HG03460 (cell line): ENCODE measurements at regions not wholly inside any gene's neighbourhood (a gene's known extent, or its start where the extent isn't known, plus 50 kb on each side); places are given as distances from the start of the nearest gene placed in this dataset.
"Not testable (repeated sequence)": the region's sequence is repeated elsewhere in the genome, so short reads cannot be mapped to it uniquely, and the experiment has no call there.

Experiments used
- ATAC-seq: cut with Tn5 transposase; IDR thresholded peaks from one replicate; pipeline ENCODE4 v1.9.1; 2021; ENCODE audit not compliant: unreplicated experiment

DNA sequence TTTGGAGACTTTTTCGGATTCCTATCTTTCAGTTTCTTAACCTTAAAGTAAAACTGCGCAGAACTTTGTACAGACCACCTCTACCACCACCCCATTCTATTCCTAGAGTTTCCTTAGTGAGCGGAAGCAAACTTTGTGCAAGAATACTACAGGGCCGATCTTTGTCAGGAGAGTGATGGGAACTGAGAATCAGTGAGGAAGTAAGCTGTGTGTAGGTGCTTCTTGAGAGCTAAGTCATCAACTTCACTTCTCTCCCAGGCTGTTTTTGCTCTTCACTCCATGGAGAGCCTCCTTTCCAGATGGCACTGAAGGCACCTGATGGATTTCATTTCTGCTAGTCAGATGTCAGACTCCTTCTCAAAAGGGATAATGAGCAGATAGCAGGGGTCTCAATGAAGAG is 127.3 kb downstream of the SPATA31D1 start:
- ATAC-seq = no peak

DNA sequence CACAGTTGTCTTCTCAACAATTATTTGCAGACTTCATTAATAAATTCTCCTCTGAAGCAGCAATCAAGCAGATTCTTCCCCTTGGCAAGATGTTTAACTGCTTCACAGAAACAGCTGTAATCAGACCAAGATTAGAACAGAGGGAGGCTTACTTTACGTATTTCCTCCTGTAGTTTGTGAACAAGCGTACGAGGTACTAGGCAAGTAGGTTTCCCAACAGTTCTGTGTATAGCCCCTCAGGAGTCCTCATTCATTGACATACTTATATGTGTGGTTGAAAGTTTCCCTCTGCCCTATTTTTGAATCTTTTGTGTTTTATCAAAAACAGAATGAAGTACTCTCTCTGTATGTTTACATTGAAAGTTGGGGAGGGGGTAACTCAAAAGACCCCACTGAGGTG is 128.0 kb downstream of the SPATA31D1 start:
- ATAC-seq = no peak

DNA sequence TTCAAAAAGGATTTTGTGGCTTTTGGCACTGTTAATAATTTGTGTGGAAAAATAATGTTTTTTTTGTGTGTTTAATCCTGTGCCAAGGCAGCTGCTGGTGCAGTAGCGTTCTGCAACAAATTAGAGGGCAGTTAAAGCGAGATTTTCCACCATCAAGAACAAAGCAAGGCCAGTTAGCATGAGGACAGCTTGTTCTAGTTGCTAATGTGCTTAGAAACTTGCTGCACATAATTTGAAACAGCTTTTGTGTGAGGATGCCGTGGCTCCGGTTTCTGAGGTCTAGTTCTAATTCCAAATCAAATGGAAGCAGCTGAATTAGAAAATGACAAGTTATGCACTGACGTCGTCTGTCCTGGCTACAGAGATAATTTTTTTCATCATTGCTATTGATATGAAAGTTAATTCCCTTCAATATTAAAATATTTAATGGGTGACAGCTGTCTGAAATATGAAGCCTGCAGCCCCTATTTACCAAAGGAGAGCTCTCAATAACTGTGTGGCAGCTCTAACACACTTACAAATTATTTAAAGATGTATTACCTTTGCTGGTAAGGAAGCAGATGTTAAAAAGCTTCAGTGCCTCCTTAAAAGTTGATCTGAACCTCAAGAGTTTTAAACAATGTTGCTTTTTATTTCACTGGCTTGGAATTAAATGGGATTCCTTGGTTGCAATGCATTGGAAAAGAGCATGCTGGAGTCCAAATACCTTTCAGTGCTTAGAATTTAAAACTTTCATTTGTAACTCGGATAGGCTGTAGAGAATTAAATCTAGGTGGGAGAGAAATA is 128.6 kb downstream of the SPATA31D1 start:
- ATAC-seq = no peak

DNA sequence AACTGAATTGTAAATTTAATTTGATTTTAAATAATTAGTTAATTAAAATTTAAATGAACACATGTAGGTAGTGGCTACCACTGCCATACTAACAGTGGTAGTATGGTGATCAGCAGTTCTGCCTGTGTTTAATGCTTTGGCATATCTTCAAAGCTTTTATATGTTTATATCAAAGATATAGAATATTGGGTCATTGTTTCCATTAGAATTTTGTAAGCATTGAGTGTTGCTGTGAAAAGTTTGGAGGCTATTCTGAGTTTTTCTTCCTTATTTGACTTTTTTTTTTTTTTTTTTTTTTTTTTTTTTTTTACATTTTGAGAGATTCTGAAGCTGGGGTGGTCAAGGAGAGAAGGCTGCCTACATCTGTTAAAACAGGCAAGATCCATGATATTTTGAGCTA is 134.2 kb downstream of the SPATA31D1 start:
- ATAC-seq = no peak

DNA sequence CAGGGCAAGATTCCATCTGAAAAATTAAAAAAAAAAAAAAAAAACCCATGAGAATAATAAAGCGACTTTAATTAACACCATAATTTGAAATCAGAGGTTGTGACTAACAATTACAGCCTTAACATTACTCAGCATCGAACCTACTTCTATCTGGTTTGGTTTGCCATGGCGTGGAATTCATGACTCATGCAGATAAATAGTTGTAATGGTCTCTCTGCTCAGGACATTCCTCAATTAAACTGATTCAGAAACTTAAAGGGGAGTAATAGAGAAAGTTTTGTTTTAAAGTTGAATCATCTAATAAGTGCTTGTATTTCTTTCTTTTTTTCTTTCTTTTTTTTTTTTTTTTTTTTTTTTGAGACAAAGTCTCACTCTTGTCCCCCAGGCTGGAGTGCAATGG is 135.5 kb downstream of the SPATA31D1 start:
- ATAC-seq = no peak

DNA sequence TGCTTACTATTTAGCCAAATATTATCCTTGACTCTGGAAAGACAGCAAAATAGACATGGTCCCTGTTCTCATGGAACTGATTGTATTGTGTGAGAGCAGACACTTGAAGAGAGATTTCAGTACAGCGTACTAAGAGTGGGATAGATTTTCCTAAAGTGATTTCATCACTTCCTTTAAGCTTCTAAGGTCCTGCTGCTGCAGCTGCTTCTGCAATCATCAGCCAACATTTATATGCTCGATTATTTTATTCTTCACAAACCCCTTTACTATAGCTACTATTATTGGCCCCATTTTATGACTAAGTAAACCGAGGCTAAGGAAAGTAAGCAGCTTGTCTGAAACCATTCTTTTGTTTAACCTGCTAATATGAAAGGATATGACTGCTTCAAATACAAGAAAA is 137.7 kb downstream of the SPATA31D1 start:
- no peak for ATAC-seq

GRCh38 chr9:82127465-82127864 is 138.9 kb downstream of the SPATA31D1 start:
- peak; percentile 18 for ATAC-seq

GRCh38 chr9:82128011-82128696 is 139.6 kb downstream of the SPATA31D1 start:
- peak; percentile 92 for ATAC-seq

DNA sequence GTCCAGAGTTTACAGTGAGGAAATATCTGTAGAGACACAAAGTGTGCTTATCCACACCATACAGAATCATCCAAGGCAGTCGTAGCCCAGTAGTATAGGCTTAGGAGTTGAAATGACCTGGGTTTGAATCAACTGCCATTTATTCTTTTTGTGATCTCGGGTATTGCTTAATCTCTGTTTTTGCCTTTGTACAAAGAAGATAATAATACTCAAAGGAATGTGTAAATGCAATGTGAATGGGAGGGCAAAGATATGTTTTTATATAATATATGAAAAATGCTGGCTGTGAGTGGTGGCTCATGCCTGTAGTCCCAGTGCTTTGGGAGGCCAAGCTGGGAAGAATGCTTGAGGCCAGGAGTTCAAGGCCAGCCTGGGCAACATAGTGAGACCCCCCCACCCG is 141.1 kb downstream of the SPATA31D1 start:
- ATAC-seq = no peak

DNA sequence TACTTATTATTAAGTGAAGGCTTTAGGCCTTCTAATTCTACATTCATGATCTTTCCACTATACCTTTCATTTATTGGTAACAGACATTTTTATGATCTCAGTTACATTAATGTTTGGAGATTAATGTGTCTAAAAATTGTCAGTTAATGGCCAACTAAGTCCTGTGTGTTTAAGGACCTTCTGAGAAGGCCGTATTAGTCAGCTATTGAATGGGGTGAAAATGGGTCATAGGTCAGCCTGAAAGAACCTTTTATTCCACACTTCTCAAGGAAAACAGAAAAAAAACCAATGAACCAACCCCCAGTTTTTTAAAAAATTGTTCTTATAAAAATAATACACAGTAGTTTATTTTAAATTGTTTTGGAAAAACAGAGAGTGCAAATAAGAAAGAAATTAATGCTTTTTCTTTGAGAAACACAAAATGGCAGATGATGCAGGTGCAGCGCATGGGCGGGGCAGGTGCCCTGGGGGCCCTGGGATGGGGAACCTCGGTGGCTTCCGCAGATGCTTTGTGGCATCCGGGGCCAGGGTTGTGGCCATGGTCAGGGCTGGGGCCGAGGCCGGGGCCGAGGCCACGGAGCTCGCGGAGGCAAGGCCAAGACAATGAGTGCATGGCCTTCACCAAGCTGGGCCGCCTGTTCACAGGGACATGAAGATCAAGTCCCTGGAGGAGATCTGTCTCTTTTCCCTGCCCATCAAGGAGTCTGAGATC is 141.9 kb downstream of the SPATA31D1 start:
- ATAC-seq = no peak

DNA sequence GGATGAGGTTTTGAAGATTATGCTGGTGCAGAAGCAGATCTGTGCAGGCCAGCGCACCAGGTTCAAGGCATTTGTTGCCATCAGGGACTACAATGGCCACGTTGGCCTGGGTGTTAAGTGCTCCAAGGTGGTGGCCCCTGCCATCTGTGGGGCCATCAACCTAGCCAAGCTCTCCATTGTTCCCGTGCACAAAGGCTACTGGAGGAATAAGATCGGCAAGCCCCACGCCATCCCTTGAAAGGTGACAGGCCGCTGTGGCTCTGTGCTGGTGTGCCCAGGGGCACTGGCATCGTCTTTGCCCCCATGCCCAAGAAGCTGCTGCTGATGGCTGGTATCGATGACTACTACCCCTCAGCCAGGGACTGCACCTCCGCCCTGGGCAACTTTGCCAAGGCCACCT is 142.5 kb downstream of the SPATA31D1 start:
- ATAC-seq = no peak

- no peak for ATAC-seq
These were observed 143.5 kb downstream of the SPATA31D1 start for GRCh38 chr9:82132024-82132423.

DNA sequence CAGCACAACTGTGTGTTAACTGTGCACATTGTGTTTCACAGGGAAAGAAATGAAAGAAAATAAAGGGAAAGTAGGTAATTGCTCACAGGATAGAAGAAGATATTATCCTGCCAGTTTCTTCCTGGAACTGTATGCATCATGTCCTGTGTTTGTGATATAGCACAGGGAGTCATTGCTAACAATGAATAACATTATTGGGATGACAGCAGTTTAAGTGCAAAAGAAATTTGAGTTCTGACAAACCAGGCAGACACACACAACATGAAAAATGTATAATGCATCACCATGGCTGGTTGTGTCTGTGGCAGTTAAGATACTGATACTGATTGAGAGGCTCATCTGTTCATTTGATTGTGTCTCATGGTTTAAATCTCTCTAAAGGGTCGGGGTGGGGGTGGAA is 145.4 kb downstream of the SPATA31D1 start:
- ATAC-seq = no peak

- ATAC-seq = no peak
These were observed 146.5 kb downstream of the SPATA31D1 start for GRCh38 chr9:82135106-82135505.

- ATAC-seq = not testable (repeated sequence)
These were observed 149.5 kb downstream of the SPATA31D1 start for GRCh38 chr9:82138081-82138480.

DNA sequence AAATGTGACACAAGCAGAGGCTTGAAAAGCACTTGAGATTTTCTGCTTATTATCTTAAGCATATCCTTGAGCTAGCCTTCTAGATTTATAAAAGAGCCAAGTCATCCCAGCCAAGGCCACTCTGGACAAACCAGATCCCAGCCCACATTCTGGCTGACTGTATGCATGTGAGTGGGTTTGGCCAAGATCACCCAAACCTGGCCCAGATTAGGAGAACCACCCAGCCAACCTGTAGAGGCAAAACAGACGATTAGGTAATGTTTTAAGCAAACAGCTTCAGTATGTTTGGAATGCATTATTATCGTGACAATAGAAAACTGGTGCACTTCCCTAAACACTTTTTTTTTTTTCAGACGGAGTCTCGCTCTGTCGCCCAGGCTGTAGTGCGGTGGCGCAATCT is 151.9 kb downstream of the SPATA31D1 start:
- no peak for ATAC-seq

GRCh38 chr9:82144803-82145202 is 156.2 kb downstream of the SPATA31D1 start:
- no peak for ATAC-seq

GRCh38 chr9:82146677-82147076 is 158.1 kb downstream of the SPATA31D1 start:
- ATAC-seq = no peak

GRCh38 chr9:82147798-82148425 is 159.3 kb downstream of the SPATA31D1 start:
- ATAC-seq = no peak

DNA sequence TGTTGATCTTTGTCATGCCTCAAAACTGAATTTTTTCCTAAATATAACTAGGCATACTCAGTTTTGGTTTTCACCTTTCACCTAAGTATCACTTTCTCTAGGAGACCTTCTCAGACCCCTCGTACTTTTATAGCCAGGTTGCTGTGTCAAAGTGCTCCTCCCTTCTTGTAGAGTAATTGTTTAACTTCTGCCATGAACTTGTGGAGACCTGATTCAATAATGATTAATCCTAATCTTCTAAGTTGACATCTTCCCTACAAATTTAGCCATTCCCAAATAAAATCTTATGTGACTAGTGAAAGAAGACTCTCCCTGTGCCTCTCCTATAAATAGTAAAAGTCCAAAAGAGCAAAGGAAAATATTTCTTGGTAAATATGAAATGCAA is 159.8 kb downstream of the SPATA31D1 start:
- no peak for ATAC-seq

DNA sequence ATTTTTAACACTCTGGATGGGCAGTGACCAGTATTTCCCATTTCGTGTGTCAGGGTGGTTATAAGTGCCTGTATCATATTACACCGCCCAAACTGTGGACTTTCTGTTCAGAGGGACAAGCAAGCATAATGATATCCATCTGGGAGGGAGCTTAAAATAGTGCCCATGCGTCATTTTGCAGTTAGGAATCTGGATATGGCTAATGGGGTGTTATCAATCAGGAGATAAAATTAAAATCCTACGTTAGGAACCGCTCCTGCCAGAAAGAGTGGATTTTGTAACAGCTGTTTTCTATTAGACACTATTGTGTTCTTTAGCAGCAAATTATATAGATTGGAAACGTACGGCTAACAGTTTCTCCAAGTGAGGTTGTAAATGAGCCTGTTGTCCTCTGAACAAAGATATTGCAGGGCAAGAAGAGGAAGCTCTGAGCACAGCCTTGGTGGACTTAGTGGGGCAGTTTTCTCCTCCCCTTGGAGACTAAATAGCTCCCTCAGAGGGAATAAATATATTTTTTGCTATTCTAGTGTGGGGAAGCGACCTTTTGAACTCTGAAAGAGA is 160.4 kb downstream of the SPATA31D1 start:
- ATAC-seq = no peak
